Muscle layer of colon (tissue), 2 donors: ENCODE measurements at regions not wholly inside any gene's neighbourhood (a gene's known extent, or its start where the extent isn't known, plus 50 kb on each side); places are given as distances from the start of the nearest gene placed in this dataset.

Experiments used
- H3K27ac ChIP-seq: one replicate; pipeline ENCODE4 v1.7.0; 2013; ENCODE audit warnings: low read depth, mild to moderate bottlenecking, low read length, moderate library complexity
- H3K27me3 ChIP-seq, 2 donors: one replicate each; pipeline ENCODE4 v1.7.0; 2013; ENCODE audit warnings: low read length in 2 of 2, mild to moderate bottlenecking in 2 of 2; ENCODE audit not compliant: insufficient read depth in 2 of 2, control insufficient read depth in 1 of 2
- H3K36me3 ChIP-seq: one replicate; pipeline ENCODE4 v1.7.0; 2013; ENCODE audit warnings: mild to moderate bottlenecking, low read length; ENCODE audit not compliant: insufficient read depth
- H3K4me1 ChIP-seq: one replicate; pipeline ENCODE4 v1.7.0; 2013; ENCODE audit warnings: mild to moderate bottlenecking, low read length; ENCODE audit not compliant: insufficient read depth
- H3K4me3 ChIP-seq, 2 donors: one replicate each; pipeline ENCODE4 v1.7.0; 2013; ENCODE audit warnings: low read length in 2 of 2, low read depth in 1 of 2, mild to moderate bottlenecking in 1 of 2, moderate library complexity in 1 of 2
- H3K9ac ChIP-seq: one replicate; pipeline ENCODE4 v1.7.0; 2013; ENCODE audit warnings: low read length
- H3K9me3 ChIP-seq: one replicate; pipeline ENCODE4 v1.7.0; 2013; ENCODE audit warnings: mild to moderate bottlenecking, low read length
- donor health status: abdominal sarcoma.
- donor health status: Adenocarcinoma of cecum.

- Histone ChIP-seq H3K9me3 (no peaks in the 10 kb centered on the region), H3K4me1 (no peaks in the 10 kb centered on the region), H3K27ac (no peak overlapping the region), H3K4me3 (no peak overlapping the region), H3K27me3 (no peaks in the 10 kb centered on the region), H3K9ac (no peak overlapping the region), H3K36me3 (no peaks in the 10 kb centered on the region)
Observed at GRCh38 chr6:14719270-14719669, 526.6 kb upstream of the JARID2 start.

GRCh38 chr6:14720411-14721102 is 525.3 kb upstream of the JARID2 start:
- no peaks in the 10 kb centered on the region for H3K4me1 ChIP-seq
- H3K4me3 ChIP-seq, result no peak overlapping the region
- no peak overlapping the region for H3K27ac ChIP-seq
- H3K27me3 ChIP-seq, result no peaks in the 10 kb centered on the region
- H3K9ac ChIP-seq, result no peak overlapping the region
- H3K36me3 ChIP-seq, result no peaks in the 10 kb centered on the region
- H3K9me3 ChIP-seq, result no peaks in the 10 kb centered on the region

DNA sequence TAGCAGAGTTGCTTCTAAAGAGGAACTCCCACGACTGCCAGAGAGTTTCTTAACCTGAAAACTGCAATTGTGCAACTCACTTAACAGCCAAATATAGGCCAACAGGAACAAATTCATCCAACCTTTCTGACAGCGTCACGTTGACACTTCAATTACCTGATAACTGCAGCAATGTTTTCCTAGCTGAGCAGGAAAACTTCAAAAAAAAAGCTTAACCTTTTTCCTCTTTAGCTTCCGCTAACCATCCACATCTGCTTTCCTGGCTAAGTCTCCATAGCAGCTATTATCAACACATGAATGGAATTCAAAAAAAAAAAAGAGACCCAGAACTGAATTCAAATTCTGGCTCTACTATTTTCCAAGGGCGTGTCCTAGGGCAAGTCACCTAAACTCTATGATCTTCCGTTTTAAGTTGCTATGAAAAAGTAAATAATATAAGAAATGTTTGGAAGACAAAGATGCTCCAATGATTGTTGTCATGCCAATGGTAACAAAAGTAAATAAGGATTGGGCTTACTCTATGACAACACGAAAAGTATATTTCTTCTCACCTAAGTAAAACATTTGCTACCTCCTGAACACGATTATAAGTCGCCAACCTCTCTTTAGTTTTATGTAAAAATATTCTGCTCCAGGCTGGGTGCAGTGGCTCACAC is 524.6 kb upstream of the JARID2 start:
- Histone ChIP-seq H3K9me3 (no peaks in the 10 kb centered on the region), H3K36me3 (no peaks in the 10 kb centered on the region), H3K4me1 (no peaks in the 10 kb centered on the region), H3K27ac (no peak overlapping the region), H3K27me3 (no peaks in the 10 kb centered on the region), H3K9ac (no peak overlapping the region), H3K4me3 (no peak overlapping the region)

GRCh38 chr6:14722001-14722562 is 523.8 kb upstream of the JARID2 start:
- Histone ChIP-seq H3K36me3 (no peaks in the 10 kb centered on the region), H3K27ac (no peak overlapping the region), H3K9me3 (no peaks in the 10 kb centered on the region), H3K9ac (no peak overlapping the region), H3K4me3 (no peak overlapping the region), H3K27me3 (no peaks in the 10 kb centered on the region), H3K4me1 (no peaks in the 10 kb centered on the region)

DNA sequence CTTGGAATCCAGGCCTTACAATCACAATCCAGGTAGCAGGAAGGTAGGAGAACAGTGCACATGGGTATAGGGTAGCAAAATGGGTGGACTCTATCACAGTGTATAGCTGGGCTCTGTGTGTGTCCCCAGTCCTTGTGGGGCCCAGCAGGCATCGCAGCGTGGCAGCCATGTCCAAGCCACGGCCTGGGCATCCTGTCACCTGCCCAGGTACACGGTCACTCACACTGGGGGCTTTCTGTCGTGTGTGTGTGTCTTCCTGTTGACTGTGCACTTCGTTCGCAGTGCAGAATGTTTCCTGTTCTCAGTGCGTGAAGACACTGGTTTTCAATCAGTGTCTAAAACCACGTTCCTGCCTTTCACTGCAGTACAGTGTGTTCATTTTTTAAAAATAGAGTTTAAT is 523.2 kb upstream of the JARID2 start:
- no peak overlapping the region for H3K9ac ChIP-seq
- no peaks in the 10 kb centered on the region for H3K9me3 ChIP-seq
- H3K4me1 ChIP-seq, result no peaks in the 10 kb centered on the region
- H3K27ac ChIP-seq, result no peak overlapping the region
- no peaks in the 10 kb centered on the region for H3K36me3 ChIP-seq
- H3K4me3 ChIP-seq, result no peak overlapping the region
- H3K27me3 ChIP-seq, result no peaks in the 10 kb centered on the region

- Histone ChIP-seq H3K27ac (no peak overlapping the region), H3K36me3 (no peaks in the 10 kb centered on the region), H3K4me3 (no peak overlapping the region), H3K9me3 (no peaks in the 10 kb centered on the region), H3K9ac (no peak overlapping the region), H3K4me1 (no peaks in the 10 kb centered on the region), H3K27me3 (no peaks in the 10 kb centered on the region)
Observed at GRCh38 chr6:14723535-14724086, 522.3 kb upstream of the JARID2 start.

DNA sequence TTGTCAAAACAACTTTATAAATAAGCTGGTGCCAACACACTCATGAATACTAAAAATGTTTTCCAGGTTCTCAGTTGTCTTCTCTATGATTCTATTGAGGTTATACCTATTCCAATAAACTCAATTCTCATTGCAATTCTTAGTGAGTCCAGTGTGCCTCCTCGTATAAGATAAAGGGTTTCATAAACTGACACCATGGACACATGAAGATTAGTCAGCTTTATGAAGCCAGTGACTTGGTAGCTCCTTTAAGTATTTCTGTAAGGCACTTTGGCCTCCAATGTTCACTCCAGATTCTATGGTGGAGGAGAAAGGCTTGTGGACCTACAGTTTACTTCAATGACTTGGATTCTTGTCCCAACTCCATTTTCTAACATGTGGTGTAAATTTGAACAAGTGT is 521.3 kb upstream of the JARID2 start:
- H3K36me3 ChIP-seq, result no peaks in the 10 kb centered on the region
- no peaks in the 10 kb centered on the region for H3K4me1 ChIP-seq
- no peak overlapping the region for H3K27ac ChIP-seq

DNA sequence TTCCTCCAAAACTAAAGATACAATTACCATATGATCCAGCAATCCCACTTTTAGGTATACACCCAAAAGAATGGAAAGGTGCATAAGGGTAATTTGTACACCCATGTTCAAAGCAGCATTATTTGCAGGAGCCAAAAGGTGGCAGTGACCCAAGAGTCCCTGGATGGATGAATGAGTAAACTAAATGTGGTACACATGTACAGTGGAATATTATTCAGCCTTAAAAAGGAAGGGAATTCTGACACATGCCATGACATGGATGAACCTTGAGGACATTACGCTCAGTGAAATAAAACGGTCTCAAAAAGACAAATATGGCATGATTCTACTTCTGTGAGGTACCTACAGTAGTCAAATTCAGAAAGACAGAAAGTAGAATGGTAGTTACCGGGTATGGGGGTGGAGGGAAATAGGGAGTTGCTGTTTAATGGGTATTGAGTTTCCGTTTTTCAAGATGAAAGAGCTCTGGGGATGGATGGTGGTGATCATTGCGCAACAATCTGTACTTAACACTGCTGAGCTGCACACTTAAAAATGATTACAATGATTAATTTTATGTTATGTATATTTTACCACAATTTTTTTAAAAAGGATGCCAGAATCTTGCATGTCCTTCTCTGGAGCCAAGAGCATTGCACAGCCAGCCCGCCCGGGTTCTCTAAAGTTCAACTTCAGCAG is 518.9 kb upstream of the JARID2 start:
- Histone ChIP-seq H3K27ac (no peak overlapping the region), H3K36me3 (no peaks in the 10 kb centered on the region), H3K4me1 (no peaks in the 10 kb centered on the region), H3K9me3 (no peaks in the 10 kb centered on the region), H3K4me3 (no peak overlapping the region), H3K9ac (no peak overlapping the region), H3K27me3 (no peaks in the 10 kb centered on the region)

More for the DNA sequence above, 521.3 kb upstream of the JARID2 start:
- Histone ChIP-seq H3K4me3 (no peak overlapping the region), H3K27me3 (no peaks in the 10 kb centered on the region), H3K9me3 (no peaks in the 10 kb centered on the region), H3K9ac (no peak overlapping the region)

DNA sequence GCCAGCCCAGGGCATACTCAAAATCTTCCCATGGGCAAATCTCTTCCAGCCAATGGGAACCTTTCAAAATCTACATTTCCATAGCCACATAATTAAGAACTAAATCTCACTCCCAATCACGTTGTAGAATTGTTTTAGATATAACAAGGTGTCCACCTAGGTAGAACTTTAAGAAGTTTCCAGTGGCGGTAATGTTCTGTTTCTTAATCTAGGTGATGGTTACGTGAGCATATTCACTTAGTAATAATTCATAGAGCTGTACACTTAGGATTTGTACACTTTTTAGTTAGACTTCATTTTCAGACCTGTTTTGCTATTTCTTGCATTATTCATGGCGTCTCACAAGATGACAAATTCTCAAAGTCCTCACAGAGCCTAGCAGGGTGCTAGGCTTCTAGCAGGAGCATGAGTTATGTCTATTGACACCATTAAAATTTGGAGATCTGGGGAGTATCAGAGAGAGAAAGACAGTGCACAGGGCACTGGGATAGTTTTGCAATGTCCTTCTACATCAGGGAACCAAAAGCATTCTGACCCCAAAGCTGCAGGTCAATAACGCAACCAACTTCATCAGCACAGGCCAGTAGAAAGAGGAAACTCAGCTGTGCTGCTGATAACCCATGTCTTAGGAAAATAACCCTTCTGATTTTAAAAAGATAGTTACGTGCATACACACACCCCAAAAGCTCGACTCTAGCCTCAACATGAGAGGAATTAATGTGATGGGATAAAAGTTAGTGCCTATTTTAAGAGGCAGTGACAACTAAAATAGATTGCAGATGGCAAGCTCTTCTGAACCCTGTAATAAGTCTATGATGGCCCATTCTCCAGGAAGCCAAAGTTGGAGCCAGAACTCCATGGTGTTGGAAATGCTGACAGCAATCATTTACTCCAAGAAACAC is 518.1 kb upstream of the JARID2 start:
- no peak overlapping the region for H3K4me3 ChIP-seq
- H3K4me1 ChIP-seq, result no peaks in the 10 kb centered on the region
- no peak overlapping the region for H3K9ac ChIP-seq
- no peaks in the 10 kb centered on the region for H3K36me3 ChIP-seq
- no peaks in the 10 kb centered on the region for H3K9me3 ChIP-seq
- H3K27ac ChIP-seq, result no peak overlapping the region
- H3K27me3 ChIP-seq, result no peaks in the 10 kb centered on the region

DNA sequence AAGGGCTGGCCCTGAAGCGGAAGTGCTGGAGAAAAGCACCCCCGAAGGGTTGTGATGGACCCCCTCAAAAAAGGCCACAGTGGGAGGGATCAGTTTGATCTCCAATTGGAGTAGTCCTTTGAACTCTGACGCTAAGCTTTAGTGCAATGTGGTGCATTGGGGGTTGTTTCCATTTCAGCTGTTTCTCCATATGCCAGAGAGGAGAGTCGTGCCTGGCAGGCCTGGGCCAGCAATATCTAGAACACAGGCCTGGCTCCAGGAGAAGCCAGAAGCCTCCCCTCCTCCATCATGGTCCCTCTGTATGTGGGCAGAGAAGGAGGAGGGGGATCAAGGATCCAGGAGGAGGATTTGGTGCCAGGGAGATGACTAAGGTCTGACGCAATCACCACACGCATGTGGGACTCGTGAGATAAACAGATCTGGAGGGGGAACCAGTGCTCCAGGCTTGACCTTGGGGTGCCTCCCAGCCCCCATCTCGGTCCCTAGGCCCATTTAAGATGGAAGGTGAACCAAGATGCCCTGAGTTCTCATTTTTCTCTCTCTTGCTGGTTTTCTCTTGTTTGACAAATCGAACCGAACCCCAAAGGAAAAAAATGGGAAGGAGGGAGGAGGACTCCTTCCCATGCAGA is 517.4 kb upstream of the JARID2 start:
- Histone ChIP-seq H3K36me3 (no peaks in the 10 kb centered on the region), H3K27me3 (no peaks in the 10 kb centered on the region), H3K9me3 (no peaks in the 10 kb centered on the region), H3K4me1 (no peaks in the 10 kb centered on the region), H3K9ac (no peak overlapping the region), H3K4me3 (no peak overlapping the region), H3K27ac (no peak overlapping the region)
